VCaP (cell line): ENCODE measurements at regions not wholly inside any gene's neighbourhood (a gene's known extent, or its start where the extent isn't known, plus 50 kb on each side); places are given as distances from the start of the nearest gene placed in this dataset.
A peak's percentile ranks its signal among the peaks of the same experiment; 100 is the strongest.

Experiments
- H3K27ac ChIP-seq: fragments of 450-650 bp; 2 replicates; pipeline ENCODE4 v1.5.1; 2017
- CTCF ChIP-seq: fragments of 450-650 bp; conservative IDR thresholded peaks from 2 replicates; pipeline ENCODE4 v1.5.1; 2017; ENCODE audit warnings: mild to moderate bottlenecking, moderate library complexity

DNA sequence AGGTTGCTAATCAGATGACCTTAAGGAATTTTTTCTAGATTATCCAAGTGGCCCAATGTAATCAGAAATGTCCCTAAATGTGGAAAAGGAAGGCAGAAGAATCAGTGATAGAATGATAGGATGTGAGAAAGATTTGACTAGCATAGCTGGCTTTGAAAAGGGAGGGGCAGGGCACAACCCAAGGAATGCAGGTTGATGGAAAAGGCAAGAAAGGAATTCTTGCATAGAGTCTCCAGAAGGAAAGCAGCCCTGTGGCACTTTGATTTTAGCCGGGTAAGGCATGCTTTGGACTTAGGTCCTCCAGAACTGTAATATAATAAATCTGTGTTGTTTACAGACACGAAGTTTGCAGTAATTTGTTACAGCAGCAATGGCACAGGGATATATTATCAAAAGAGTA is 375.7 kb upstream of the B3GALT2 start:
- no peak overlapping the region for H3K27ac ChIP-seq
- no peak for TF ChIP-seq CTCF

DNA sequence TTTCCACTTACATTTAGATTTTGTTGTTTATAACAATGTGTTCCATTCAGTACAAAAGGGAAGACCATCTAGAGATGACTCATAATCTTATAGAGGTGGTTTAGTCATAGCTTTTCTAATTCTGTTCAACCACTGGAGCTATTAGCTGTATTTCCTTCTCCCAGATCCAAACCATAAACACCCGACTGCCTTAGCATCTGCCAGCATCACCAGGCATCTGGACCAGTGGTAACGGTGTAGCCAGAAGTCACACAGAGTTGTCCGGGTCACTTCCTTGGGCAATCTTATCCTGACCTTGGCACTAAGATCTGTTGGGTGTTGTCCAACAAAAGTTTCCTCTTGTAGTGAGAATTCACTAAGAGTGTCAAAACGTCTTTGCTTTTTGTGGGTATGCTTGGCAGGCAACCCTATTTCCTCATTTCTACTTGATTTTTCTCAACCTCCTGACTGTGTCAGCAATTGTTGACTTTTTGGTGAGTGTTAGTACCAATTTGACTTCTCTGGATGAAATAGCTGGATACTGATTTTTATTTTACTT is 372.1 kb upstream of the B3GALT2 start:
- H3K27ac ChIP-seq = no peak overlapping the region
- no peak for TF ChIP-seq CTCF

DNA sequence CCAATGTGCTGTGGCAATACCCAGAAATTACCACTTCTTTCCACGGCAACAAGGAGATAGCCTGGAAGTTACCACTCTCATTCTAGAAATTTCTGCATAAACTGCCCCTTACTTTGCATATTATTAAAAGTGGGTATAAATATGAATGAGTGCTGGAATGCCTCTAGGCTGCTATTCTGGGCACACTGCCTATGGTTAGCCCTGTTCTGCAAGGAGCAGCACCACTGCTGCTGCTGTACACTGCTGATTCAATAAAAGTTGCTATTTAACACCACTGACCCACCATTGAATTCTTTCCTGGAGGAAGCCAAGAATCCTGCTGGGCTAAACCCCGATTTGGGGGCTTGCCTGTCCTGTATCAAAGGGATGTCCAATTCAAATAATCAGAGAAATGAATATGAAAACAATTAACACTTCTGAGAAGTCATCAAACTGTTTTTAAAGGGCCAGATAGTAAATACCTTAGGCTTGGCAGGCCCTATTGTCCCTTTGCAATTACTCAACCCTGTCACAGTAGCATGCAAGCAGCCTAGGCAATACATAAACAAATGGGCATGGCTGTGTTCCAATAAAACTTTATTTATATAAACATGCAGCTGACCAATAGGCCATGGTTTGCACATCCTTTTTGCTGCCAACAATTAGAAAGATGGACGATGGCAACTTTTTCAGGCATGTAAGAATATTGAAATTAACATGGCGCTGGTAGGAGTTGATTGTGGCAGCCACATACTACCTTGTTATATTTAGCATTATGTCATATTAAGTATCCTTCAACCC is 369.4 kb upstream of the B3GALT2 start:
- no peak overlapping the region for H3K27ac ChIP-seq
- TF ChIP-seq CTCF = no peak

GRCh38 chr1:193553564-193553963 is 367.2 kb upstream of the B3GALT2 start:
- no peak for TF ChIP-seq CTCF
- H3K27ac ChIP-seq = no peak overlapping the region

GRCh38 chr1:193552274-193552673 is 365.9 kb upstream of the B3GALT2 start:
- H3K27ac ChIP-seq = no peak overlapping the region
- no peak for TF ChIP-seq CTCF

GRCh38 chr1:193549081-193549480 is 362.7 kb upstream of the B3GALT2 start:
- no peak for TF ChIP-seq CTCF
- H3K27ac ChIP-seq = peak overlapping the region; percentile 70

DNA sequence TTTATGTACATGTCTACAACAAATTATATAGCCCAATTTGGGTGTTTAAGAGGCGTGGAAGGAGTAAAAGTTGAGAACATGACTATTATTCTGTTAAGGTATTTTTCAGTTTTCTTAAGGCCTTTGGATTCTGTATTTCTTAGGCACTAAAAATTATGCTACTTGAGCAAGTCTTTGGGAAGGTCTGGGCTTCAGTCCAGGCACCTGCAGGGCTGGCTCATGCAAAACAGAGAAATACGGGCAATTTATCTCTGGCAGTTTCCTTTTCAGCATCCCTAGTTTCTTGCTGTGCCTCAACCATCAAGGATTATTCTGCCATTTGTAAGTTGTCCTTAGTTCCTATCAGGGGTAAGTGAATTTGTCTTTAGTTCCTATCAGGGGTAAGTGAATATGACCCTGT is 358.8 kb upstream of the B3GALT2 start:
- H3K27ac ChIP-seq = no peak overlapping the region
- TF ChIP-seq CTCF = no peak
